Limb (tissue), 2 donors: ENCODE measurements at regions not wholly inside any gene's neighbourhood (a gene's known extent, or its start where the extent isn't known, plus 50 kb on each side); places are given as distances from the start of the nearest gene placed in this dataset.

ENCODE experiments used
- DNase-seq, 2 donors: peaks; one replicate each; pipeline ENCODE4 v3.0.0-alpha.2; 2016; ENCODE audit errors: extremely low spot score in 2 of 2

DNA sequence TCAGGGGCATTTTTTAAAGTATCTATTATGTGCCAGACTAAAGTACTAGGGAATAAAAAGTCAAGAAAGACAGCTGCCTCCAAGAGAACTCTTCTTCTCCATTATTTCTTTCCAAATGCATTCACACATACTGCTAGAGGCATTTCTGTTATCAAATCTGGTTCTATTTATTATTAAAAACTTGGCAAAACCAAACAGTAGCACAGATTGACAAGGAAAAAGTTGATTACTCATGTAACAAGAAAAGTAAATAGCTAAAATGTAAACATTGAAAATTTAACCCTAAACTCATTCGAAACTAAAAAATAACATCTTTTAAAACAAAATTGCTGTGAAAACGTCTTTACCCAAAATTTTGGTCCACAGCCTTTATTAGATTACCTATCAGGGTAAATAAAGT, 132.9 kb upstream of the GUCY1A2 start:
- no peak for DNase-seq

DNA sequence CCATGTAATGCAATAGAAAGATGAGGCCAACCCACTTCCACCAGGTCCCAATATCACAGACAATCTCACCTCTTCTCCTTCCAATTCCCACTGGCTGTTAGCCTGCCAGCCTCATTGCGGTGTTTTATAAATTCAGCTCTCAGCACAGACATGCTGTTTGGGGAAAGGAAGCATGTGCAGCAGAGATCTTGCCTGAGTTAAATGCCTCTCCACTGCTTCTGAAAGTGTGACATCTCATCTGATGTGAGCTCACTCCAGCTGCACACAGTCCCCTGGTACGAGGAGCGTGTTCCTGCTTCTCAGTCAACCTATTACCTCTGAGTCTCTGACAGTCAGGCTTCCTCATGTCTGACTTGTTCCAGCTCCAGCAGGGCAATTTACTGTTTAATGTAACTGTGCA, 122.7 kb upstream of the GUCY1A2 start:
- DNase-seq: no peak

DNA sequence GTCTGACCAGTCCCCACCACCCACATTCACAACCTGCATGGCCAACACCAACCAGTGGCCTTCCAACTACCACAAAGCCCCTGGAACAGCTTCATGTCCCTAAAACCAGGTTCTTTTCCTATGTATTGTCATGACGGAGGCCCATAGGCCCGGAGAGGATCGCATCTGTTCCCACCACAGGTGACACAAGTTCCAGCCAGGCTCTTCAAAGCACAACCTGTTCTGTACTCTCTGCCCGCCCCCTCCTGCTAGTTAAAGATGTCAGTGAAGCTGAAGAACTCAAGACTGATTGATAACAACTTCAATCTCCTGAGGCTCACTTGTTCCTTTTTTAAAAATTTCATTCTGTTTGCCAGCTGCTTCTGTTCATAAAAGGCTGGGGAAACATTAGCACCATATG, 121.1 kb upstream of the GUCY1A2 start:
- DNase-seq: no peak

- no peak for DNase-seq
Measured at GRCh38 chr11:107136892-107137291, 118.6 kb upstream of the GUCY1A2 start.

DNA sequence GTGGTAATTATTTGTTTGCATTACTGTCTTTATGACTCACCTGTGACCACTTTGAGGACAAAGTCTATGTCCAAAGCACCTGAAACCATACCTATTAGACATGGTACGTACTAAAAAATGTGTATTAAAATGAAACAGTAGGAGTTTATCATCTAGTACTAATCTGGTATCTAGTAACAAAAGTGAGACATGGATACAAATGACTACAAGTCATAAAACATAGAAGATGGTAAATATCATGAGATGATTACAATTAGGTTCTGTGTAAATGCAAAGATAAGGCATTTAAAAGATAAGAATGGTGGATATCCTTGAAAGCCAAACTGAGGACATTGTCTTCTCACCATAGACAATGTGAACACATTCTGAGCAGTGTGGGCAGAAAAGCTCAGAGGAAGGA, 113.5 kb upstream of the GUCY1A2 start:
- DNase-seq: no peak

DNA sequence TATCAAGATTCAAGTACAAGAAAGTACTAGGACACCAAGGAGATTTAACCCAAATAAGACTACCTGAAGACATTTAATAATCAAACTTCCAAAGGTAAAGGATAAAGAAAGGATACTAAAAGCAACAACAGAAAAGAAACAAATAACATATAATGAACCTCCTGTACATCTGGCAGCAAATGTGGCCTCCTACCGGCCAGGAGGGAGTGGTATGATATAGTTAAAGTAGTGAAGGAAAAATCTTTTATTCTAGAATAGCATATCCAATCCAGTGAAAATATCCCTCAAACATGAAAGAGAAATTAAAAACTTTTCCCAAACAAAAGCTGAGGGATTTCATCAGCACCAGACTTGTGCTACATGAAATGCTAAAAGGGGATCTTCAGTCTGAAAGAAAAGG, 104.7 kb upstream of the GUCY1A2 start:
- DNase-seq: no peak

- DNase-seq: no peak
Measured at GRCh38 chr11:107118025-107118720, 99.9 kb upstream of the GUCY1A2 start.

- no peak for DNase-seq
Measured at GRCh38 chr11:107116358-107116757, 98.1 kb upstream of the GUCY1A2 start.

GRCh38 chr11:107102692-107103477, 84.6 kb upstream of the GUCY1A2 start:
- DNase-seq: no peak

GRCh38 chr11:107092667-107093066, 74.4 kb upstream of the GUCY1A2 start:
- DNase-seq: no peak

DNA sequence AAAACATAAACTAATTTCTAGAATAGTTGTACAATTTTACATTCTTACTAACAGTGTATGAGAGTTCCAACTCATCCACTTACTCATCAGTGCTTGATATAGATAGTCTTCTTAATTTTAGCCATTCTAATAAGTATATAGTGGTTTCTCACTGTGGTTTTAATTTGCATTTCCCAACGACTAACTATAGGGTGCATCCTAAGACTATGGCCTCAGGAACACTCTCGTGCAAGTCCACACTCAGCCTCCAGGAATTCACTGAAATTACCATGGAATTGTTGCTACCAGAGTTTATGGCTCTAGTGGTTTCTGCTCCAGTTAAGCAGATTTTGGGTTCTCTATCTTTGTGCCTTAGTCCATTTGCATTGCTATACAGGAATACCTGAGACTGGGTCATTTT, 60.1 kb upstream of the GUCY1A2 start:
- no peak for DNase-seq

GRCh38 chr11:107076832-107077231, 58.6 kb upstream of the GUCY1A2 start:
- no peak for DNase-seq

- DNase-seq: no peak
Measured at GRCh38 chr11:107071129-107071528, 52.9 kb upstream of the GUCY1A2 start.
